HG02840 (cell line): ENCODE measurements at regions not wholly inside any gene's neighbourhood (a gene's known extent, or its start where the extent isn't known, plus 50 kb on each side); places are given as distances from the start of the nearest gene placed in this dataset.

Source experiments
- ATAC-seq: cut with Tn5 transposase; IDR thresholded peaks from one replicate; pipeline ENCODE4 v1.9.1; 2021; ENCODE audit warnings: mild to moderate bottlenecking, moderate library complexity, moderate number of reproducible peaks; ENCODE audit not compliant: unreplicated experiment, low FRiP score

DNA sequence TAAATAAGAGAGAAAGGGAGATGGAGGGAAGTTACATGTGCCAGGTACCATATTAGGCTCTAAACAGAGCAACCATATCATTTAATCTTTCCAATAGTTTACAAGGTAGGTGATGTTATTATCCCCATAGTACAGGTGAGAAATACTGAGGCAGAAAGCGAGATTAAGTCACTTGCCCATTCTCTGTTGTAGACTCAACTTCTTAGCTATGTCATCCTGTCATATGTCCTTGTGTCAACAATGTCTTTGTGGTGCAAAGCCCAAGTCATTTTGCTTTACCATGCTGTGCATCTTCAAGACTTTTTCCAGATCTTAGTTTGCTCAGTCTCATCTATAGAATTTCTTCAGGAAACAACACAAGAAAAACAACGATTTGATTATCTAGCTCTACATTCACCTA is 205.0 kb upstream of the E2F8 start:
- ATAC-seq = no peak

DNA sequence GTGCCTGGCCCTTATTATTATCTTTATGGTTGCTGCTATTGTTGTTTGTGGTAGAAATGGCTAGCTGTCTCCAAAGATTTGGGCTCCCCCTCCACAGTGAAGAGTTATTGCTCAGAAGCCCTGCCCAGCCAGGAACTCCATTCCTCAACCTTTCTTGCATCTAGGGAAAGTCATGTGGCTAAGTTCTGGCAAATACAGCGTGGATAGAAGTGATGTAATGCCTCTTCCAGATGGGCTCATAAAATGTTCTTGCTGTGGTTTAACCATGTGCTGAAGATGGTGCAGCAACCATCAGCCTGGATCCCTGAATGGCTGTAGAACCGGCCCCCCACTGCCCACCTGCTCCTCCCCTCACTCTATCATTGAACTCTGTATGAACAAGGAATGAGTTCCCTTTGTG is 203.5 kb upstream of the E2F8 start:
- no peak for ATAC-seq

DNA sequence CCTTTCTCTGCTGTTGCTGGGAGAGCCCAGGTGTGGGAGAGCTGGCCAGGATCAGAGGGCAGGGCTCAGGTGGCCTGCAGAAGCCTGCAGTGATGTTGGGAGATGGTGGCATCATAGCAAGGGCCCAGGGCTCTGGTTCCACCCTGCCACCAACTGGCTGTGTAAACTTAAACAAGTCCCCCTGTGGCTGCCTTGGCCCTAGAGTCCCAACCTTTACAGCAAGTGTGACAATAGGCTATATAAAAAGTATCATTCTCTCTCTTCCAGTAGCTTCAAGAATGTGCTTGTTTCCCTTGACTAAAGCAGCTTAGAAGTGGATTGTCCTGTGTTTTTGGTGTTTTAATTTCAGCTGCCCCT is 201.8 kb upstream of the E2F8 start:
- no peak for ATAC-seq

DNA sequence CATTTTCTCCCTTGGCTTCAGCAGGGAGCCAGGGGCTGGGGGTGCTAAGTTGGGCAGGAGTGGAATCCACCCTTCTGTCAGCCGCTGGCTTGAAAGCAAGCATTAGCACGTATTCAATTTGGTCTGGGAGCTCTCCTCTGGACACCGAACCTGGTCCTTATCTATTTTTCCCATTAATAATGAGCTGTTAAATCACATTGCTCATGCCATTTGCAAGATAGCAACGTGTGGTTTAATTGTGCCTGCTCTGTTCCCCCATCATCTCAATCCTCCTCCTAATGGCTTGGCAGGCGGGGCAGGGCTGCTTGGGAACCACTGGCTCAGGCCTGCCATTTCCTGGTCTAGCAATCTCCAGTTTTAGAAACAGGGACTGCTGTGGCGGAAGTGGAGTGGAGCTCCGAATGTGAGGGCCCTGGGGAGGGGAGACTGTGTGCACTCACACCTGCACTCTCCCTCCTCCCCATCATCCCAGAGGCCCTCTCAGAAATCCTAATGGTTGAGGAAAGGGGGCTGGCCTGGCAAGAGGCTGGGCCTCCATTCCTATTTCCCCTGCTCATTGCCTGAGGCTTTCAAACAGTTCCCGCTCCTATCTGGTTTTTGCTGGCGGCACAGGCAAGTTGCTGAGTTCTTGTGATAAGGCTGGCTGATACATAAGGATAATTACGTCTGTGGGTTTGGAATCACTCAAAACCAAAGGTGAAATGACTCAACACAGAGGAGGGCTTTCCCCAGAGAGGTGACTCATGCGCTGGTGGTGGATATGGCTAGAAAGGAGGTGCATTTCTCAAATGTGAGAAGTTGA is 201.2 kb upstream of the E2F8 start:
- ATAC-seq = peak; percentile 87

DNA sequence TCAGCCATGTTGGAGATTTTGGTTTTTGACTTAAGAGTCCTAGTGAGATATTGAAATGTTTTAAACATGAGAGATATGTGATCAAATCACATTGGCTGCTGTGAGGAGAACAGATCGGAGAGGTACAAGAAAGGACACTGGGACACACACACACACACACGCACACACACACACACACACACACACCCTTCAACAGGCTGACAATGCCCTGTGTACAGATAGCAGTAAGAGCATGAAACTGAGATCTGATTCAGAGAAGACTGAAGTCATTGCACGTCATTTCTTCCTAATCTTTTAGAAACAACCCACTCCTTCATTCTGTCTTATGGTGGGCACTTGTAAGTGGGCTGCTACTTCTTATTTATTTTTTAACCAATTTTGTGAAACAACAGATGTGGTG is 200.5 kb upstream of the E2F8 start:
- no peak for ATAC-seq

DNA sequence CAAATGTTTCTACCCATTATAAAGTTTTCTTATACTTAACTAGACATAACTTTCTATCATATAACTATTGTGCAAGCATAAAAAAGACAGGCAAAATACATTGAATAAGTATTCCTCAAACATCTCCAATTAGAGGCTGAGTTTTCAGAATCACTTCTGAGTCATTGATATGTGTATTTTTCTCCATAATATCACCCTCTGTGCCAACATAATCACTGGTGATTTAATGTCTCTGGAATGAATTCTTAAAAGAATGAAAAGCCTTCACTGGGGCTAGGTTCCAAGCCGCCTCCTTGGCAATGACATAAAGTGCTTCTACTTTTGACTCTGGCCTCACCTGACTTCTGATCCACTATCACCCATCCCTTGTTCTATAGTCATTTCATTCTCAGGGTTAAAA is 197.0 kb upstream of the E2F8 start:
- no peak for ATAC-seq

DNA sequence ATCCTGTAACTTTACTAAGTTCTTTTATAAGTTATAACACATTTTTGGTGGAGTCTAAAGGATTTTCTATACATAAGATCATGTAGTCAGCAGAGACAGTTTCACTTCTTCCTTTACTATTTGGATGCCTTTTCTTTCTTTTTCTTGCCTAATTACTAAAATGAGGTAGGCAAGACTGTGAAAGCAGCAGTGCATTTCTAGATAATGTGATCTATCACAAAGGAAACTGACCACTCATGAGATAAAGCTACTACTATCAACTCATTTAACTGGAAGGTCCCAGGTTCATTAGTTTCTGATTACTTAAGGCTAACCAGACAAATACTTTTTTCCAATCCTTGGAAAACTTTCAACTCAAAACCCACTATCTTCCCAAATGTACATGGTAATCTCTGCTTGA is 196.2 kb upstream of the E2F8 start:
- no peak for ATAC-seq

DNA sequence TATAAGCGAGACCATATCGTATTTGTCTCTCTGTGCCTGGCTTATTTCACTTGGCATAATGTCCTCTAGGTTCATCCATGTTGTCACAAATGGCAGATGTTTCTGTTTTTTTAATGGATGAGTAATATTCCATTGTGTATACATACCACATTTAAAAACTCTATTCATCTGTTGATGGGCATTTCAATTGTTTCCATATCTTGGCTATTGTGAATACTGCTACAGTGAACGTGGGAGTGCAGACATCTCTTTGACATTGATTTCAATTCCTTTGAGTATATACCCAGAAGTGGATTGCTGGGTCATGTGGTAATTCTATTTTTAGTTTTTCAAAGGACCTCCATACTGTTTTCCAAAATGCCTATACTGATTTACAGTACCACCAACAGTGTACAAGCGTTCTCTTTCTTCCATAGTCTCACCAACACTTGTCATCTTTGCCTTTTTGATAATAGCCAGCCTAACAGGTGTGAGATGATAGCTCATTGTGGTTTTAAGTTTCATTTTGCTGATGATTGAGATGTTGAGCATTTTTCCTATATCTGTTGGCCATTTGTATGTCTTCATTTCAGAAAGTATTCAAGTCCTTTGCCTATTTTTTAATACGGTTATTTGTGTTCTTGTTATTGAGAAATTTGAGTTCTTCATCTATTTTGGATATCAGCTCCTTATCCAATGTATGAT is 194.7 kb upstream of the E2F8 start:
- no peak for ATAC-seq

DNA sequence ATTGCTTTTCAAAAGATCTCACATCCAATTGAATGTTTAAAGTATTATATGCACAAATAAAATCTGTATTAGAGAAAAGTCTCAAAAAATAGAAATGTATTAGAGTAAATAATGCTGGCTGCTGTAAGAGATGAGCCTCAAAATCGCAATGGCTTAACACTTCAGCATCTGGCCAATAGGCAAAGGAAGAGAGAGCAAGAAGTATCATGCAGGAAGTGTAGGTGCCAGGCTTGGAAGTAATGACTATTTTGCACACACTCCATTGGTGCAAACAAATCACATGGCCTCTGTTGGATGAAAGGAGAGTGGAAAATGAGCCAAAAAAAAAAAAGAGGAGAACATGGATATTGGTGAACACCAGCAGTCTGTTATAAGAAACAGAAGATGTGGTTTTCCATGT is 193.0 kb upstream of the E2F8 start:
- no peak for ATAC-seq

DNA sequence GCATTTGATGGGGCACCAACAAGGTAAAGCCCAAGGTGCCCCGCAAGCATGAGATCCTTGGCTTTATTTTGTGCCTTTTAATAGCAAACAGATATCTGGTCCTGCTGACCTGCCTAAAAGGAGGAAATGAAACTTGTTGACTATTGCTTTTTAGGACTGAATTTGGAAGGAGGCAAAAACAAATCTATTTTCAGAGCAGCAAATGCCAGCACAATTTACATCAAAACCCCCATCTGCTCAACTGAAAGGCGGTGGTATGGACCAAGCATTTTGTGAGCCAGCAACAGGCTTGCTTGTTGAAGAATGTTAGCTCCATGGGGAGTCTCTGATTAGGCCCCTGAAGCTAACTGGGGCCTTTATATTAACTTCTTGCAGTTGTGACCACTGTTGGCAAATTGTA is 192.6 kb upstream of the E2F8 start:
- peak; percentile 52 for ATAC-seq

DNA sequence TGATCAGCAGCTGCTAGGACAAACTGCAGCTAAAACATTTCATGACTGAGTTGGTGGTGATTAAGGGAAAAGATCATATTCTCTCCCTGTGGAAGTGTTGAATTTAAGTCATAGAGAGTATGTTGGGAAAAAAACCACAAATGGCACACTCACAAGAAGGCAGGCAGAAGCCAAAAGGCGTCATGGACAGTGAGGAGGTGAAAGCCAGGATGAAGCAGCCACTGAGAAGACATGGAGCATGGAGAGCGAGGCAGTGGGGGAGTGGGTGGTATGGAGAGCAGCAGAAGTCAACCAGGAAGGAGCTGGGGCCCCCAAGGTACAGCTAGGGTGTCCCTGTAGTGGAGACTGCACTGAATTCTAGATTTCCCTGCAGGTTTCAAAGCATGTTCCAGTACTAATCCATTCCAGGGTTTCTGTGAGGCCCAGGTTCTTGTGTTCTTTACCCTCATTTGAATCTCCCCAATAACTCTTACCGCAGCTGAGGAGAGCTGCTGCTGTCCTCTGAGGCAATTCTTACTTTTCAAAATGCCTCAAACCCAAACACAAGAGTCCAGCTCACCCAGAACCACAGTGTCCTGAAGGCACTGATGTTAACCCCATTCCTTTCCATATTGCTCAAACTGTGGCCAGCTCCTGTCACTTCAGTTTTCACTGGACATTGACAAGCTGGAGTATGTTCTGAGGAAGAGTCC is 191.8 kb upstream of the E2F8 start:
- ATAC-seq = peak; percentile 61

DNA sequence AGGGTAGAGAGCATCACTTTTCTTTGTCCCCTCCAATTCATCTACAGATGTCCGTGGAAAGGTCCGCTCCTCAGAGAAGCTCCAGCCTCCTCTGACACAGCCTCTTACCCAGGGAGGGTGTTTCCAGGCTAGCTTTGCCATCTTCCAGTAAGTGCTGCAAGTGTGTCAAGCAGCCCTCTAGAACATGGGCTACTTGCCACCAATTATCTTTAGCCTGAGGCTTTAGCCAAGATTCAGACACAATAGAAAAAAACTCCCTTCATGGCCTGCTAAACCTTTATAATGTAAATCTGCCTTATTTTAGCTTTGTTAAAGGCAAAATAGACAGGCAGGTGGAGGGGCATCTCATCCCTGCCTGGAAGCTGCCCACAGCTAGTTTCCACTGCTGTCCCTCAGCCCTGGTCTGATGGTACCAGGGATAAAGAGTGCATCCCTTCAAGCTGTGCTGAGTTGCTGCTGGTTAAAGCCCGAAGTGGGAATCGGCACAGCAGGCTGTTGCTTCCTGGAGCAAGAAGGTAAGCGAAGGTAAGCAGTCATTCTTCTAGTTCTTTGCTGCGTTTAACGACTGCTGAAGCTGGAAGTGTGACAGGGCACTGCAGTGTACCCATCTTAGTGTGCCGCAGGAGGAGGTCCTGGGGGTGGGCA is 190.1 kb upstream of the E2F8 start:
- no peak for ATAC-seq

DNA sequence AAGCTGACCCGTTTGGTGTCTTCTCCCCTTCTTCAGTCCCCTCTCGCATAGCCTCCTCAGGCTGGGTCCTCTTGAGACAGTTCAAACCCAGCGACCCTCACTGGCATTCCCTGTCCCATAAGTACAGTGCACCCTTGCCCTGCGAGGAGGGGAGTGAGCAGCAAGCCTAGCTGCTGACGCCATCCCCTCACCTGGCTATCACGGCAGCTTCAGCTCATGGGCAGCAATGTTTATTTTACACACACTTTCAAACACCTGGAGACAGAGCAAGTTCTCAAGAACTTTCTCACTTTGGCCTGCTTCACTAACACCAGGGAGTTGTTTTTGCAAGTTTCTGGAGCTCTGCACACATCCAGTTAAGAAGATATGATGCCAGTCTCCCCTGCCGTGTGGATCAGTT is 189.6 kb upstream of the E2F8 start:
- no peak for ATAC-seq

DNA sequence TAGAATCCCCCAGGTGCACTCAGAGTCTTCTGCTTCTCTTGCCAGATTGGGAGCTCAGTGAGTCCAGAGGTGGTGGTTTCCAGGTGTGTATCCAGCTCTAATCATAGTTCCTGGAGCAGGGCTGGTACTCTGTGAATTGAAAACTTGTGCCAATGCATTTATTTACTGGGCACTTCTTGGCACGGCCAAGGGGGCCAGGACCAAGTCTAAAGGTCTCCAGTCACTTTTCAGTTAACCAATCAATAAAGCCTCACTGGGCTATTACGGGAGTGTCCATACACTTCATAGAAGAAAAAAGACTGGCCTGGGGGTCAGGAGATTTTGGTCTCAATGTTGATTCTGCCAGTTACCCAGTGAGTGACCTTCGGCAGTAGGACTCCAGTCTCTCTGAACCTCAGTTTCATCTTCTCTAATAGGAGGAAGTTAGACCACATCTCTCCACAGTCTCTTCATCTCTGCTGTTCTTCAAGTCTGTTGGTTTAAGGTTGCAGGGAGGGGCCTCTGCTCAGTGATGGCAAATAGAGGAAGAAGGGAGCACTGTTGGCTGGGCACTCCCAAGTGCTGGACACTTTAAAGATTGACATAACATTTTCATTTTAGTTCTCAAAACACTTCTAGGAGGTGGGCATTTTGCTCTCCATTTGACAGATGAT is 188.5 kb upstream of the E2F8 start:
- no peak for ATAC-seq

DNA sequence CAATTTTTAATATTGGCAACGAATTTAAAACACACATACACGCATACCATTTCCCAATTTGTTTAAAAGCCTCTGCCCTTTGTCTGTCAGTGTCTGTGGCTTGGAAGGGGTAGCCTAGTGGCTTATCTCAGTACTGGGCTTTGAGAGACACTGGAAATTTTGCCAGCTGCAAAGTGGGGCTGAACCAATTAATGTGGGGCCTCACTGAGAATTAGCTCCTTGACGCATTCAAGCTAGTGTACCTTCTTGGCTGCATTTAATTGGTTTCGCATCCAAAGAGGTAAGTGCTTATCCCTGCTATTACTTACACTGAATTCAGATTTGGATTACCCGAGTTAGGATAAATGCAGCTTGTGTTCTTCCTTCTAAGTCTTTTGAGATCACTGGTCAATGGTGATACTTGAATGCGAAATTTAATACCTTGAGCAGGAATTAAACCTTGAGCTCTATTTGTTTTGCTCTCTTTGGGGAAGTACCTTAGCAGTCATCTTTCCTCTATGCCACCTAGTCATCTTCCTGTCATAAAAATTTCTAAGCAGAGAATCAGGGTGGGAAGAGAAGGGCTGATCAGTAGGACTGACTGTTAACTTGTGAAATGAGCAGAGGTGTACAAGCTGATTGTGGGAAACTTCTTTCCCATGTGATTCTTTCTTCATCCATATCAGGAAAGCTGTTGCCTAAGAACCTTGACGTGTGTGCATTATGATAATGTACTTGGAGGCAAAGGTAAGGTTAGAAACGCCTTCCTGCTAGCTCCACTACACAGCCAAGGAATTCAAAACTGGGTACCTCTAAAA is 187.7 kb upstream of the E2F8 start:
- ATAC-seq = no peak

DNA sequence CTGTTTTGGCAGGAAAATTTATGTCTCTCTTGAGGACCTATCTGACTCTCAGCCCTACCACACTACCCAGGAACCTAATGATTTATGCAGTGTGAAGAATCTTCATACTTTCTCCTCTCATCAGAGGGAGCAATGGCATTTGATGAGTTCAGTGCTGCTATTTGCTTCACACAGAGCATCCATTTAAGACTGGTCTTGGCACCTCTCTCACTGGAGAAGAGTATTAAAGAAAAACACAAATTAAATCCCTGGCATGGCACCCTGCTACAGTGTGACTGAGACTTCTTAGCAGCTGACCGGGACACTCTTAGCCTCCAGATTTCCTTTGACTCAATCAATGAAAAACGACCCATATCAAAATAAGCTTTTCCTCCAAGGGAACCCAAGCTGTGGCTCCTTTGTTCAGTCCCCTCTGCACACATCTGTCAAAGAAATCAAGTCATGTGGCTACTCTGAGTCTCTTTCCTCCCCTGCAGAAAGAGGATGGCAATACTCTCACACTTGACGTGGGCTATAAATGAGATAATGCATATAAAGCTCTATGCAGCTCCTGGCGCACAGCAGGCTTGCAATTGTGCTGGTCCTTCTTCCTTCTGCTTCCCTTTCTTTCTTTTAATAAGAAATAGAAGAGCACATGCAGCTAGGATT is 186.1 kb upstream of the E2F8 start:
- no peak for ATAC-seq

DNA sequence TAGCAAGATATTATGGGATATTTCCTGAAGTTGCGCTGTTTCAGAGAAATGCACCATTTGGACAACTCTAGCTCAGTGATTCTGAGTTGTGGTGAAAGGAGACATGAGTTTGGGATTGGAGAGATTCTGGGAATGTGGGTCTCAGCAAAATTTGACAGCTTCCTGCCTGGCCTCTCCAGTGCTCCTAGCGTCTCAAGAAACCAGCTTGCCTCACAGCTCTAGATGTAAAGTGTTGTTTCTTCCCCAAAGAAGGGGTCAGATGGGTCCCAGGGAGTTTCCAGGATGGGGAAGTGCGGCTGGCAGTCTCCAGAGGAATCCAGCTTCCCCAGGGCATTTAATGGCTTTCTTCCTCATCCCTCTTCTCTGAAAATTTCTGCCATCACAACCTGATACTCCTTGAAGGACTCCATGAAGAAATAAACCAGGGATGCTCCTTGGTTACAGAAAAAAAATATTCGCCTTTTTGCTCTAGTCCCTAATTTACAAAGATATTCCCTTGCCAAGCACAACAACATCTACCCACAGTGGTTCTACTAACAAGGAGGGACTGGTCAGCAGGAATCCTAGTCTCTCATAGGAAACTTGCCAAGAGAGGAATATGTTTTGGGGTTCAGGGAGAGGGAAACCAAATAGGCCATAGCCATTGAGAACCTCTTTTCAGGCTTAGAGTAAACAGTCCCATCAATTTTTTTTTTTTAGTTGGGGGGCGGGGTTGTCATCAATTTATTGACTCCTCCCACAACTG is 185.4 kb upstream of the E2F8 start:
- no peak for ATAC-seq

DNA sequence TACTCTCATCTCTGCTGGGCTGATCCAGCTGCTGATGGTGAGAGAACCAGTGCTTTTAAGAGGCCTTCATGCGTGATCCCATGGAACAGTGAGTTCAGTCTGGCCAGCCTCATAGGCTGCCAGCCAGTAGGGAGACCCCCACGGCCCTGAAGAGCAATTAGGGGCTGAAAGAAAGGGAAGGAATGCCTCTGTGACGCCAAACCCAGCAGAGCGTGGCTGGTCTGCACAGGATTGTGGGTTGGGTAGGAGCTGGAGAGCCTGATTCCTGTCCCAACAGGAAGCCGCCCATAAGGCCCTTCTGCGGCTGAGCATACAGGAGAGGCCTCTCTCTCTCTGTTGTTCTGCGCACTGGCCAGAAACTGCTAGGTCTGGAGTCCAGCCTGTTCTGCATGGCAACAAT is 181.5 kb upstream of the E2F8 start:
- ATAC-seq = no peak
